Neural progenitor cell (in vitro differentiated cells): ENCODE measurements at regions not wholly inside any gene's neighbourhood (a gene's known extent, or its start where the extent isn't known, plus 50 kb on each side); places are given as distances from the start of the nearest gene placed in this dataset.

ENCODE experiments used
- DNase-seq: peaks from one replicate; pipeline ENCODE4 v3.0.0-alpha.2; 2016; ENCODE audit warnings: low spot score
- H2AFZ ChIP-seq: fragments of 200-600 bp; sonication (generic); replicated peaks from 2 replicates; pipeline ENCODE4 v1.6.1; 2016; ENCODE audit warnings: antibody characterized with exemption
- H3F3A ChIP-seq: fragments of 200-600 bp; sonication (generic); 2 replicates; pipeline ENCODE4 v1.6.1; 2016; ENCODE audit warnings: antibody characterized with exemption, low read depth
- H3K27ac ChIP-seq: fragments of 200-600 bp; sonication (generic); 2 replicates; pipeline ENCODE4 v1.5.1; 2016; ENCODE audit warnings: mild to moderate bottlenecking
- H3K27me3 ChIP-seq: fragments of 200-600 bp; sonication (generic); 2 replicates; pipeline ENCODE4 v1.6.1; 2016; ENCODE audit warnings: mild to moderate bottlenecking, moderate library complexity
- H3K36me3 ChIP-seq: fragments of 200-600 bp; sonication (generic); 2 replicates; pipeline ENCODE4 v1.5.1; 2016
- H3K4me1 ChIP-seq: fragments of 200-600 bp; sonication (generic); 2 replicates; pipeline ENCODE4 v1.6.1; 2016; ENCODE audit warnings: mixed run types
- H3K4me2 ChIP-seq: fragments of 200-600 bp; sonication (generic); 2 replicates; pipeline ENCODE4 v1.6.1; 2016
- H3K4me3 ChIP-seq: fragments of 200-600 bp; sonication (generic); 2 replicates; pipeline ENCODE4 v1.5.1; 2016
- H3K79me2 ChIP-seq: fragments of 200-600 bp; sonication (generic); 2 replicates; pipeline ENCODE4 v1.6.1; 2016; ENCODE audit warnings: low read depth
- H3K9ac ChIP-seq: fragments of 200-600 bp; sonication (generic); 2 replicates; pipeline ENCODE4 v1.6.1; 2016
- H3K9me3 ChIP-seq: fragments of 200-600 bp; sonication (generic); 2 replicates; pipeline ENCODE4 v1.5.1; 2016; ENCODE audit warnings: low read depth
- H4K20me1 ChIP-seq: fragments of 200-600 bp; sonication (generic); 2 replicates; pipeline ENCODE4 v1.6.1; 2016; ENCODE audit warnings: low read depth
- H3K27ac Mint-ChIP-seq: 3 replicates; pipeline ENCODE4 v1.8.0; 2021; ENCODE audit warnings: mixed read lengths
- H3K27me3 Mint-ChIP-seq: 2 replicates; pipeline ENCODE4 v1.8.0; 2022; ENCODE audit warnings: low read depth, mild to moderate bottlenecking, inconsistent platforms, moderate library complexity, mixed read lengths; ENCODE audit not compliant: insufficient read depth
- H3K36me3 Mint-ChIP-seq: 3 replicates; pipeline ENCODE4 v1.8.0; 2021; ENCODE audit warnings: mixed read lengths
- H3K4me1 Mint-ChIP-seq: 3 replicates; pipeline ENCODE4 v1.8.0; 2021; ENCODE audit warnings: mixed read lengths
- H3K4me3 Mint-ChIP-seq: 3 replicates; pipeline ENCODE4 v1.8.0; 2021; ENCODE audit warnings: mild to moderate bottlenecking, moderate library complexity, mixed read lengths
- H3K9me3 Mint-ChIP-seq: 3 replicates; pipeline ENCODE4 v1.8.0; 2020; ENCODE audit warnings: mixed read lengths
- CTCF ChIP-seq: fragments of 200-600 bp; sonication (generic); IDR thresholded peaks from 2 replicates; pipeline ENCODE4 v1.5.1; 2017; ENCODE audit warnings: antibody characterized with exemption, mild to moderate bottlenecking
- EZH2 ChIP-seq: fragments of 200-600 bp; sonication (generic); IDR thresholded peaks from 2 replicates; pipeline ENCODE4 v1.6.1; 2017; ENCODE audit warnings: antibody characterized with exemption, mild to moderate bottlenecking, moderate library complexity
- EZH2phosphoT487 ChIP-seq: fragments of 200-600 bp; sonication (generic); IDR thresholded peaks from 2 replicates; pipeline ENCODE4 v1.6.1; 2017; ENCODE audit warnings: antibody characterized with exemption

DNA sequence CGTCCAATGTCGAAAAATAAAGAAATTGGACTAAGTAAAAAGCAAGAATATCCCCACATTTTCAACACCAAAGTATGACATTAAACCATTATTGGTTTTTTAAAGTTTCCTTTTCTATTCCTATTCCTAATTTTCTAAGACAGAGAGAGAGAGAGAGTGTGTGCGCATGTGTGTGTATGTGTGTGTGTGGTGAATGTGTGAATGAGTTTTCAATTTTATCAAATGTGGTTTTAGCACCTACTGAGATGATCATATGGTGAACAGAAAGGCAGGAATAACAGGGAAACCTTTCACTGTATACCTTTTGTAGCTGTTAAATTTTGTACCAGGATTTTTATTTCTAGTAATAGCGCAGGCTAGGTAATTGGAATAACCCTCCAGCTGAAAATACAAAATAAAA lies 80.4 kb upstream of the RAP1B start:
- Histone ChIP-seq H3F3A (no peaks in the 10 kb centered on the region), H3K4me3 (no peak overlapping the region), H3K4me2 (no peak overlapping the region), H3K9me3 (no peaks in the 10 kb centered on the region), H3K9ac (no peak overlapping the region), H3K27ac (no peak overlapping the region), H3K4me1 (no peaks in the 10 kb centered on the region), H2AFZ (no peak overlapping the region), H3K36me3 (no peaks in the 10 kb centered on the region), H3K27me3 (no peaks in the 10 kb centered on the region), H3K79me2 (no peaks in the 10 kb centered on the region), H4K20me1 (no peaks in the 10 kb centered on the region)
- H3K4me3 Mint-ChIP-seq: no peak overlapping the region
- no peak for DNase-seq
- no peaks in the 10 kb centered on the region for H3K36me3 Mint-ChIP-seq
- H3K27me3 Mint-ChIP-seq: no peaks in the 10 kb centered on the region
- TF ChIP-seq EZH2: no peak
- TF ChIP-seq EZH2phosphoT487: no peak
- no peak for TF ChIP-seq CTCF
- H3K4me1 Mint-ChIP-seq: no peaks in the 10 kb centered on the region
- no peak overlapping the region for H3K27ac Mint-ChIP-seq
- H3K9me3 Mint-ChIP-seq: no peaks in the 10 kb centered on the region

DNA sequence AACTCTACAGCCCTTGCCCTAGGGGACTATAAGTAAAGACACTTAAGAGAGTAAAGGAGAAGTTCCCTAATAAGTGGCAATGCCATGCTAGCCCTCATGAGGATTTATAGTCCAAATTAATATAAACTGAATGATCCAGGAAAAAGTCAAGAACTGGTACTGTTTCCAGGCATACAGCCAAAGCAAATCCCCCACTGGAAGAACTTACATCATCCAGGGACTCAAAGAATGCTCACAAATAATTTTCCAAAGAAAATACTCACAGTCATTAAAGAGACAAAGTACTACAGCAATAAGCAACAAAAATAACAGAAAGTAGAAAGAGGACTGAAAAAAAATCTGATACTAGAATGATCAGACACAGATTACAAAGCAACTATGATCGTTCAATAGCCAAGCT lies 79.7 kb upstream of the RAP1B start:
- H3K79me2 ChIP-seq: no peaks in the 10 kb centered on the region
- Mint-ChIP-seq H3K4me3 (no peak overlapping the region), H3K27ac (no peak overlapping the region), H3K27me3 (no peaks in the 10 kb centered on the region), H3K9me3 (no peaks in the 10 kb centered on the region), H3K36me3 (no peaks in the 10 kb centered on the region), H3K4me1 (no peaks in the 10 kb centered on the region)
- H3K4me1 ChIP-seq: no peaks in the 10 kb centered on the region
- no peak for TF ChIP-seq CTCF
- TF ChIP-seq EZH2phosphoT487: no peak
- no peak for TF ChIP-seq EZH2
- no peak overlapping the region for H3K4me3 ChIP-seq
- H3F3A ChIP-seq: no peaks in the 10 kb centered on the region
- H4K20me1 ChIP-seq: no peaks in the 10 kb centered on the region
- H3K27ac ChIP-seq: no peak overlapping the region
- no peaks in the 10 kb centered on the region for H3K27me3 ChIP-seq
- H3K36me3 ChIP-seq: no peaks in the 10 kb centered on the region
- H3K9ac ChIP-seq: no peak overlapping the region
- no peak for DNase-seq
- no peak overlapping the region for H2AFZ ChIP-seq
- H3K4me2 ChIP-seq: no peak overlapping the region
- no peaks in the 10 kb centered on the region for H3K9me3 ChIP-seq

GRCh38 chr12:68532204-68532886 lies 78.4 kb upstream of the RAP1B start:
- Mint-ChIP-seq H3K9me3 (no peaks in the 10 kb centered on the region), H3K27ac (no peak overlapping the region), H3K4me3 (no peak overlapping the region), H3K36me3 (no peaks in the 10 kb centered on the region), H3K27me3 (no peaks in the 10 kb centered on the region), H3K4me1 (no peaks in the 10 kb centered on the region)
- Histone ChIP-seq H4K20me1 (no peaks in the 10 kb centered on the region), H3K9ac (no peak overlapping the region), H3K4me2 (no peak overlapping the region), H3K79me2 (no peaks in the 10 kb centered on the region), H3K36me3 (no peaks in the 10 kb centered on the region), H3F3A (no peaks in the 10 kb centered on the region), H3K4me3 (no peak overlapping the region), H2AFZ (peak overlapping the region; percentile 17), H3K4me1 (no peaks in the 10 kb centered on the region), H3K27ac (no peak overlapping the region), H3K27me3 (no peaks in the 10 kb centered on the region), H3K9me3 (no peaks in the 10 kb centered on the region)
- TF ChIP-seq EZH2phosphoT487 (no peak), CTCF (no peak), EZH2 (no peak)
- no peak for DNase-seq
